Keratinocyte (primary cell): ENCODE measurements at regions not wholly inside any gene's neighbourhood (a gene's known extent, or its start where the extent isn't known, plus 50 kb on each side); places are given as distances from the start of the nearest gene placed in this dataset.

Source experiments
- DNase-seq: peaks from one replicate; pipeline ENCODE4 v3.0.0-alpha.2; 2011; ENCODE audit warnings: low read depth, missing footprints, low spot score
- FAIRE-seq: peaks from 2 replicates; lab custom pipeline; 2011; peaks lifted over from hg19 to GRCh38; lab: Jason Lieb, UNC
- H2AFZ ChIP-seq: 2 replicates; pipeline ENCODE4 v1.6.0; 2012; ENCODE audit warnings: low read length, control low read depth, inconsistent platforms; ENCODE audit not compliant: control insufficient read depth
- H3K27ac ChIP-seq: 2 replicates; pipeline ENCODE4 v1.5.1; 2011; ENCODE audit warnings: low read length; ENCODE audit not compliant: control insufficient read depth, insufficient read depth
- H3K27me3 ChIP-seq: 3 replicates; pipeline ENCODE4 v1.6.0; 2011; ENCODE audit warnings: low read length; ENCODE audit not compliant: control insufficient read depth, insufficient read depth; ENCODE audit errors: extremely low read depth
- H3K36me3 ChIP-seq, 2 experiments: 2 replicates in 1 of 2; 3 replicates in 1 of 2; pipeline ENCODE4 v1.5.1; 2011; ENCODE audit warnings: low read length in 2 of 2, mild to moderate bottlenecking in 1 of 2; ENCODE audit not compliant: control insufficient read depth in 2 of 2, insufficient read depth in 2 of 2; ENCODE audit errors: extremely low read depth in 1 of 2
- H3K4me1 ChIP-seq: 3 replicates; pipeline ENCODE4 v1.5.1; 2011; ENCODE audit warnings: low read length; ENCODE audit not compliant: control insufficient read depth, insufficient read depth; ENCODE audit errors: extremely low read depth
- H3K4me2 ChIP-seq: 3 replicates; pipeline ENCODE4 v1.6.0; 2011; ENCODE audit warnings: low read depth, low read length; ENCODE audit not compliant: control insufficient read depth, insufficient read depth; ENCODE audit errors: extremely low read depth
- H3K4me3 ChIP-seq, 3 experiments: fragments of 200-600 bp in 1 of 3; sonication (generic) in 1 of 3; 2 replicates in 2 of 3; 3 replicates in 1 of 3; pipeline ENCODE4 v1.5.1; 2011 to 2016; ENCODE audit warnings: low read length in 3 of 3, mild to moderate bottlenecking in 3 of 3, control low read depth in 2 of 3, inconsistent platforms in 1 of 3, low read depth in 1 of 3, mixed read lengths in 1 of 3, mixed run types in 1 of 3, moderate library complexity in 1 of 3; ENCODE audit not compliant: control insufficient read depth in 2 of 3, insufficient read depth in 2 of 3; ENCODE audit errors: extremely low read depth in 1 of 3
- H3K79me2 ChIP-seq: 2 replicates; pipeline ENCODE4 v1.6.0; 2012; ENCODE audit warnings: low read length; ENCODE audit not compliant: control insufficient read depth, insufficient read depth
- H3K9ac ChIP-seq: 3 replicates; pipeline ENCODE4 v1.6.0; 2011; ENCODE audit warnings: low read length; ENCODE audit not compliant: control insufficient read depth, insufficient read depth; ENCODE audit errors: extremely low read depth
- H3K9me1 ChIP-seq: 3 replicates; pipeline ENCODE4 v1.6.0; 2011; ENCODE audit warnings: low read length; ENCODE audit not compliant: control insufficient read depth, insufficient read depth; ENCODE audit errors: extremely low read depth
- H3K9me3 ChIP-seq: 2 replicates; pipeline ENCODE4 v1.5.1; 2012; ENCODE audit warnings: low read depth, low read length; ENCODE audit not compliant: control insufficient read depth
- H4K20me1 ChIP-seq: 3 replicates; pipeline ENCODE4 v1.6.0; 2011; ENCODE audit warnings: low read length; ENCODE audit not compliant: control insufficient read depth, insufficient read depth; ENCODE audit errors: extremely low read depth
- CTCF ChIP-seq, 3 experiments: IDR thresholded peaks in 1 of 3; conservative IDR thresholded peaks in 1 of 3; optimal IDR thresholded peaks in 1 of 3; 2 replicates in 2 of 3; 3 replicates in 1 of 3; pipeline versions ENCODE3 to v1.5.1; 2011; ENCODE audit warnings: low read length in 3 of 3, mild to moderate bottlenecking in 3 of 3, moderate library complexity in 2 of 3, control low read depth in 1 of 3, inconsistent platforms in 1 of 3; ENCODE audit not compliant: insufficient read depth in 2 of 3; ENCODE audit errors: extremely low read depth in 1 of 3
- EZH2 ChIP-seq: IDR thresholded peaks from one replicate; pipeline ENCODE4 v1.6.1; 2012; ENCODE audit warnings: inconsistent platforms, mild to moderate bottlenecking, low read length, moderate library complexity
- dilution Hi-C: fragments of 300-500 bp; cut with MboI; formaldehyde crosslinking; loops from one replicate; pipeline ENCODE4 v1.7.0; 2020; ENCODE audit warnings: low sequenced_read_pairs; ENCODE audit not compliant: extremely low pct_ligation_motif_present

GRCh38 chr3:733313-733712, 359.5 kb upstream of the CNTN6 start:
- DNase-seq, result no peak
- no peaks in the 10 kb centered on the region for H3K9me1 ChIP-seq
- no peak overlapping the region for H3K4me2 ChIP-seq
- no peak overlapping the region for H3K4me3 ChIP-seq
- H3K27me3 ChIP-seq, result no peaks in the 10 kb centered on the region
- H3K9ac ChIP-seq, result no peak overlapping the region
- dilution Hi-C loops, result no loop called here
- H3K36me3 ChIP-seq, result no peaks in the 10 kb centered on the region
- H3K9me3 ChIP-seq, result no peaks in the 10 kb centered on the region
- H3K79me2 ChIP-seq, result no peaks in the 10 kb centered on the region
- no peak for TF ChIP-seq EZH2
- TF ChIP-seq CTCF (optimal IDR thresholded peaks at IDR 0.05 in 1 of 3, IDR thresholded peaks at IDR 0.05 in 1 of 3, conservative IDR thresholded peaks at IDR 0.05 in 1 of 3; ENCODE audit: extremely low read depth in 1 of 3, insufficient read depth in 2 of 3, low read length in 3 of 3), result no peak
- H3K4me1 ChIP-seq, result no peaks in the 10 kb centered on the region
- no peak overlapping the region for H3K27ac ChIP-seq
- no peak for FAIRE-seq
- no peak overlapping the region for H2AFZ ChIP-seq
- no peaks in the 10 kb centered on the region for H4K20me1 ChIP-seq

- Histone ChIP-seq H3K4me1 (no peaks in the 10 kb centered on the region), H3K9ac (no peak overlapping the region), H2AFZ (no peak overlapping the region), H3K9me3 (no peaks in the 10 kb centered on the region), H3K9me1 (no peaks in the 10 kb centered on the region), H4K20me1 (no peaks in the 10 kb centered on the region), H3K36me3 (no peaks in the 10 kb centered on the region), H3K4me3 (no peak overlapping the region), H3K79me2 (no peaks in the 10 kb centered on the region), H3K27me3 (no peaks in the 10 kb centered on the region), H3K27ac (no peak overlapping the region), H3K4me2 (no peak overlapping the region)
- no peak for FAIRE-seq
- no peak for TF ChIP-seq EZH2
- TF ChIP-seq CTCF (optimal IDR thresholded peaks at IDR 0.05 in 1 of 3, IDR thresholded peaks at IDR 0.05 in 1 of 3, conservative IDR thresholded peaks at IDR 0.05 in 1 of 3; ENCODE audit: extremely low read depth in 1 of 3, insufficient read depth in 2 of 3, low read length in 3 of 3), result no peak
- dilution Hi-C loops, result no loop called here
- DNase-seq, result no peak
These were observed 335.1 kb upstream of the CNTN6 start for GRCh38 chr3:757711-758110.
